Activated B cell treated with CpG ODN at 0.5 μM for 24 hours (primary cell): ENCODE measurements at regions not wholly inside any gene's neighbourhood (a gene's known extent, or its start where the extent isn't known, plus 50 kb on each side); places are given as distances from the start of the nearest gene placed in this dataset.
"Not testable (repeated sequence)": the region's sequence is repeated elsewhere in the genome, so short reads cannot be mapped to it uniquely, and the experiment has no call there.

Experiments
- ATAC-seq: fragments of 200-7000 bp; cut with Tn5 transposase; one replicate; pipeline ENCODE4 v1.10.0; 2021; ENCODE audit warnings: low read depth, mild to moderate bottlenecking, moderate library complexity
- CTCF ChIA-PET: fragments of 350-600 bp; sonication (Branson Sonifier 250); formaldehyde crosslinking; loops from one replicate; lab custom pipeline; 2021; ENCODE audit warnings: antibody characterized with exemption; lab: Charles Lee
- POLR2A ChIA-PET: fragments of 350-600 bp; sonication (Branson Sonifier 250); formaldehyde crosslinking; loops from one replicate; lab custom pipeline; 2021; ENCODE audit warnings: antibody characterized with exemption; lab: Charles Lee
- DNase-seq: peaks from one replicate; pipeline ENCODE4 v3.0.0; 2022
- H3K27ac Mint-ChIP-seq: one replicate; pipeline ENCODE4 v1.8.0; 2020; ENCODE audit warnings: mixed read lengths
- H3K27me3 Mint-ChIP-seq: one replicate; pipeline ENCODE4 v1.8.0; 2021; ENCODE audit warnings: mixed read lengths
- H3K36me3 Mint-ChIP-seq: one replicate; pipeline ENCODE4 v1.8.0; 2021; ENCODE audit warnings: low read depth, mixed read lengths
- H3K4me1 Mint-ChIP-seq: one replicate; pipeline ENCODE4 v1.8.0; 2021; ENCODE audit warnings: mixed read lengths
- H3K4me3 Mint-ChIP-seq: one replicate; pipeline ENCODE4 v1.8.0; 2020; ENCODE audit warnings: mild to moderate bottlenecking, mixed read lengths
- H3K9me3 Mint-ChIP-seq: one replicate; pipeline ENCODE4 v1.8.0; 2020; ENCODE audit warnings: mixed read lengths
- intact Hi-C: fragments of 100-400 bp; cut with micrococcal nuclease; formaldehyde crosslinking; loops from one replicate; pipeline ENCODE4 v1.15.1; 2024

DNA sequence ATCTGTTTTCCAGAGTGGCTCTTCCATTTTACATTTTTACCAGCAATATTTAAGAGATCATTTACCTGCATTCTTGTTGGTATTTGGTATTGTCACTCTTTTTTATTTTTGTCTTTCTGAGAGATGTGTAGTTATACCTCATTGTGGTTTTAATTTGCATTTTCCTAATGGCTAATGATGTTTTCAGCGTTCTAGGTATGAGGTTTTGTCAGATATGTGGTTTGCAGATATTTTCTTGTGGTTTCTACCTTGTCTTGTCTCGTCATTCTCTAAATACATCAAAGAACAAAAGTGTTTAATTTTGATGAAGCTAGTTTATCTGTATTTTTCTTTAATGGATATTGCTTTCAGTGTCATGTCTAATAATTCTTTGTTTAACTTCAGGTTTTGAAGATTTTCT, 110.9 kb upstream of the PLGLB1 start:
- H3K9me3 Mint-ChIP-seq, CTCF ChIA-PET, DNase-seq, H3K4me3 Mint-ChIP-seq, H3K36me3 Mint-ChIP-seq, intact Hi-C loops, H3K27me3 Mint-ChIP-seq, H3K27ac Mint-ChIP-seq, H3K4me1 Mint-ChIP-seq, ATAC-seq, POLR2A ChIA-PET: not testable (repeated sequence)

GRCh38 chr2:87151835-87152493, 130.3 kb upstream of the PLGLB1 start:
- POLR2A ChIA-PET, H3K9me3 Mint-ChIP-seq, H3K4me1 Mint-ChIP-seq, H3K4me3 Mint-ChIP-seq, H3K27ac Mint-ChIP-seq, ATAC-seq, CTCF ChIA-PET, intact Hi-C loops, H3K36me3 Mint-ChIP-seq, H3K27me3 Mint-ChIP-seq, DNase-seq: not testable (repeated sequence)

- DNase-seq, H3K4me1 Mint-ChIP-seq, H3K9me3 Mint-ChIP-seq, H3K27ac Mint-ChIP-seq, ATAC-seq, POLR2A ChIA-PET, CTCF ChIA-PET, H3K27me3 Mint-ChIP-seq, H3K4me3 Mint-ChIP-seq, intact Hi-C loops, H3K36me3 Mint-ChIP-seq: not testable (repeated sequence)
These were observed 152.8 kb upstream of the PLGLB1 start for GRCh38 chr2:87174454-87174853.

DNA sequence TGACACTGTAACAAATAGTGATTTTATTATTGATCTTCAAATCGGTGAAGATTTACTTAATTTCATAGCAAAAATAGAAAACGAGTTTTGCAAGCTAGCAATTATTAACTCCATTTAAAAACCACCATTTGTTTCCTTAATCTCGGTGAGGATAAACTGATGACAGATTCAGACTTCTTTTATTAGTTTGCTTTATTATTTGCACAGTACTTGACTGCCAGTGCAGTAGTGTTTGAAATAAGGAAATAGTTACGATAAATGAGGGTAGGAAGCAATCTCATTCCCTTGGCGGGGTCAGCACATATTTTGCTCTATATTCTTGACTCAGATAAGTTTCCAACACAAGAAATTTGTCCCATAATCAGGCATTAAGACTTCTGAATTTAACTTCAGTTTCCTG, 161.7 kb upstream of the PLGLB1 start:
- H3K27ac Mint-ChIP-seq, ATAC-seq, H3K27me3 Mint-ChIP-seq, H3K9me3 Mint-ChIP-seq, DNase-seq, intact Hi-C loops, CTCF ChIA-PET, H3K4me1 Mint-ChIP-seq, POLR2A ChIA-PET, H3K4me3 Mint-ChIP-seq, H3K36me3 Mint-ChIP-seq: not testable (repeated sequence)

GRCh38 chr2:87184260-87184659, 162.6 kb upstream of the PLGLB1 start:
- CTCF ChIA-PET, DNase-seq, ATAC-seq, H3K4me3 Mint-ChIP-seq, H3K36me3 Mint-ChIP-seq, H3K27me3 Mint-ChIP-seq, intact Hi-C loops, H3K27ac Mint-ChIP-seq, H3K9me3 Mint-ChIP-seq, POLR2A ChIA-PET, H3K4me1 Mint-ChIP-seq: not testable (repeated sequence)

- H3K4me3 Mint-ChIP-seq, H3K9me3 Mint-ChIP-seq, CTCF ChIA-PET, ATAC-seq, H3K4me1 Mint-ChIP-seq, DNase-seq, intact Hi-C loops, H3K36me3 Mint-ChIP-seq, POLR2A ChIA-PET, H3K27ac Mint-ChIP-seq, H3K27me3 Mint-ChIP-seq: not testable (repeated sequence)
These were observed 167.6 kb upstream of the PLGLB1 start for GRCh38 chr2:87189214-87189613.

DNA sequence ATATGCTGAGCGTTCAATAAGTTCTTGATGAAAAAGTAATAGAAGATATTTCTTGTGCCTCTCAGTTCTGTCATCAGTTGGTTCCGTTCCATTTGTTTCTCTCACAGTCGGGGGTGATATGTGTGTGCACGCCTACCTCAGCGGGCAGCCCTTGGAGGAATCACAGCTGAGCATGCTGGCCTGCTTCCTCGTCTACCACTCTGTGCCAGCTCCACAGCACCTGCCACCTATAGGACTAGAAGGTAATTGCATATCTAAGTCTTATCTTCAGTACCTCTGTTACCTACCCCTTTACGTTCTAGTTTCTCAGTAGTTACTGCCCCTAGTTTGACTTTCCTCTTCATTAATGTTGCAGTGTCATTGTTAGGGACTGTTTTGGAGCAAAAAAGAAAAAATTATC, 171.7 kb upstream of the PLGLB1 start:
- POLR2A ChIA-PET, result not testable (repeated sequence)

DNA sequence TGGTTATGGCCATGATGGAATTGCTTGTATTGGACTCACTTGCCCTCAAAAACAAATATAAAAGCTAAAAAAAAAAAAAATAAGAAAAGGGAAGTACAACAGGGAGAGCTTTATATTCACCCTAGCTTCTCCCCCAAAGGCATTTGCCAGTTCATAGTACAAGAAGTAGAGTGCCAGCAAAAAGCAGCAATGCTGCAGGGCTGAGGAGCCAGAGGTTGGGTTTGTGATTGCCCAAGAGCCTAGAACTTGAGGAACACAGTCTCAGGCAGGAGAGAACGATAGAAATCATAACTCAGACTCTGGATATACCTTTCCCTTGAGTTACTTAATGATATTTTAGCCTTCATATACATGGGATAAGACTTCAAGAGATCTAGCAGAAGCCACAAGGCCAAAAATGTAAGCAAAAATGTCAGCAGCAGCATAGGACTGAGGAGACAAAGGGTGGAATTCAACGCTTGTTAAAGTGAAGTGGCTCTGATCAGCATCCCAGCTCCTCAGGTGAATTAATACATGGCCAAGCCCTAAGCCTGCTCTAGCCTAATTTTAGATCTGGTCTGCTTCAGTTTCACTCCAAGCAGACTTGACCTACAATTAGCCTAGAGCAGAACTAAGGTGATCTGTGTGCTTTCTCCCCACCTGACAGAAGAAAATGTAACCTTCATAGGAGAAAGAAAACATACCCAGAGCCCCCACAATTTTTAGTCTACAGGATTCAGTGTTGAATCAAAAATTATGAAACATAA, 172.8 kb upstream of the PLGLB1 start:
- CTCF ChIA-PET, H3K27ac Mint-ChIP-seq, ATAC-seq, H3K27me3 Mint-ChIP-seq, H3K36me3 Mint-ChIP-seq, H3K4me3 Mint-ChIP-seq, POLR2A ChIA-PET, intact Hi-C loops, H3K9me3 Mint-ChIP-seq, H3K4me1 Mint-ChIP-seq, DNase-seq: not testable (repeated sequence)

More for the DNA sequence above, 171.7 kb upstream of the PLGLB1 start:
- intact Hi-C loops, H3K4me1 Mint-ChIP-seq, CTCF ChIA-PET, H3K27me3 Mint-ChIP-seq, H3K27ac Mint-ChIP-seq, H3K36me3 Mint-ChIP-seq, H3K4me3 Mint-ChIP-seq, DNase-seq, H3K9me3 Mint-ChIP-seq: not testable (repeated sequence)
- ATAC-seq, result peak; percentile 64

DNA sequence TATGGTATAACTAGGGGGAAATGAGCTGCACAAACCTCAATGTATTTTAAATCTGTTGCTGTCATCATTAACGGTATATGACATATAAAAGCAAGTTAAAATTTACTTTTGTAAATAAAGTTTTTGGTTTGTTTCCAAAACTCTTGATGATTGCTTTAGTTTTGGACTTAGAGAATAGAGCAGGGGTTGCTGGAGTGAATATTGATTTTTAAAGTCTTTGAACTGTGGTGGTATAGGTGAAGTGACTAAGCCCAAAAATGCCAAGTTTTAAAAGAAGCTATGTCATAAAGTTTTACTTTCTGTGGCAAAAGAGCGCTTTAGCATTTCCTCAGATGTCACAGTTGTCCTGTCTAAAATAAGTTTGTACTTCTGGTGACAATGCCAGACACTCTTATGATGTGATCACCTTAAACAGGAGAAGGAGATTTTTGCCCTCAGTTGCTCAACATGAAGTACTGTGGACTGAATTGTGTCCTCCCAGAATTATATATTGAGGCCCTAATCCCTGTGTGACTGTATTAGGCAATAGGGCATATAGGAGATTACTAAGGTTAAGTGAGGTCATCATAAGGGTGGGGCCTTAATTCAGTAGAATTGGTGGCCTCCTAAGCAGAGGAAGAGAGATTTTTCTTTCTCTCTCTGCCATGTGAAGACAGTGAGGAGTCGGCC, 175.2 kb upstream of the PLGLB1 start:
- ATAC-seq, H3K4me1 Mint-ChIP-seq, H3K27me3 Mint-ChIP-seq, CTCF ChIA-PET, DNase-seq, POLR2A ChIA-PET, H3K4me3 Mint-ChIP-seq, H3K27ac Mint-ChIP-seq, H3K9me3 Mint-ChIP-seq, intact Hi-C loops, H3K36me3 Mint-ChIP-seq: not testable (repeated sequence)

DNA sequence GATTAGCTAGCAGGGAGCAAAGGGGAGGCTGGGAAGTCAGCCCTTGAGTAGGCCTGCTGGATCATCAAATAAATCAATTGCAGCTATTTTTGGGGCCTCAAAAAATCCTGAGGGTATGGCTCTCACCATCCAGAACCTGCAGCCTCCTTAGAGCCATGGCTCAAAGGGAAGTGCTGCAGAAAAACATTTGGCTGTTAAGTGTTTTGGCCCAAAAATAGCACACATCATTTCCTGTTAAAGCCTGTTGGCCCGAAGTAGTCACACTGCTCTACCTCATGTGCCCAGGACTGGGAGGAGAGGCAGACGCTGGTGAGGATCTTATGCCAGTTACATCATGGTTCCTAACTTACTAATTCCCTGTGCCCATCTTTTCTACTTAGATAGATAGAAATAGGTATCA, 176.8 kb upstream of the PLGLB1 start:
- H3K9me3 Mint-ChIP-seq, intact Hi-C loops, H3K4me1 Mint-ChIP-seq, H3K36me3 Mint-ChIP-seq, H3K27me3 Mint-ChIP-seq, POLR2A ChIA-PET, ATAC-seq, CTCF ChIA-PET, DNase-seq, H3K4me3 Mint-ChIP-seq, H3K27ac Mint-ChIP-seq: not testable (repeated sequence)

GRCh38 chr2:87199228-87199627, 177.6 kb upstream of the PLGLB1 start:
- H3K9me3 Mint-ChIP-seq, H3K27ac Mint-ChIP-seq, H3K27me3 Mint-ChIP-seq, intact Hi-C loops, DNase-seq, CTCF ChIA-PET, POLR2A ChIA-PET, H3K4me3 Mint-ChIP-seq, H3K36me3 Mint-ChIP-seq, H3K4me1 Mint-ChIP-seq, ATAC-seq: not testable (repeated sequence)

DNA sequence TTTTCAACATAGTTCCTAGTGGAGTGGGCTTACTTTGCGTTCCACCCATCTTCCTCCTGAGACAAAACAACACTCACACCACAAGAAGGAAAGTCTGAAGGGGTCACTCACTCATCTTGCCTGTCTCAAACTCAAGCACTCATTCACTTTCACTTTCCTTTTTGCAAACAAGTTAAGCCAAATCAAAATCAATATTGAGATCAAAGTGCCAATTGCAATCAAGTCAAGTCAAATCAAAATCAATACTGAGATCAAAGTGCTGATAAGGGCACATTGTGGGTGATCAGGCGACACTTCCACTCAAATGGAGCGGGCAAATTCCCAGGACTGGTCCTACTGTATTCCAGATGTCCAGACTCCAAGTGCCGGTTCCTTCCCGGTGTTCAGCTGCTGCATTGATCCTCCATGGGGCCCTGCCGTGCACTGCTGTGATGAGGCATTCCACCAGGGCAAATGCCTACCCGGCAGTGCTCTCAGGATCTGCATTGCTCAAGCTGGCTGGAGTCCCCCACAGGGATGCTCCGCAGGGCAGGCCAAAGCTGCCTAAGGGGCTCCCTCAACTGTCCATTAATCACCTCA, 183.0 kb upstream of the PLGLB1 start:
- POLR2A ChIA-PET, H3K4me1 Mint-ChIP-seq, CTCF ChIA-PET, DNase-seq, ATAC-seq, intact Hi-C loops, H3K27me3 Mint-ChIP-seq, H3K9me3 Mint-ChIP-seq, H3K27ac Mint-ChIP-seq, H3K4me3 Mint-ChIP-seq, H3K36me3 Mint-ChIP-seq: not testable (repeated sequence)
